Keratinocyte (primary cell): ENCODE measurements at regions not wholly inside any gene's neighbourhood (a gene's known extent, or its start where the extent isn't known, plus 50 kb on each side); places are given as distances from the start of the nearest gene placed in this dataset.

Experiments used
- DNase-seq: peaks from one replicate; pipeline ENCODE4 v3.0.0-alpha.2; 2011; ENCODE audit warnings: low read depth, missing footprints, low spot score
- FAIRE-seq: peaks from 2 replicates; lab custom pipeline; 2011; peaks lifted over from hg19 to GRCh38; lab: Jason Lieb, UNC
- H2AFZ ChIP-seq: 2 replicates; pipeline ENCODE4 v1.6.0; 2012; ENCODE audit warnings: low read length, control low read depth, inconsistent platforms; ENCODE audit not compliant: control insufficient read depth
- H3K27ac ChIP-seq: 2 replicates; pipeline ENCODE4 v1.5.1; 2011; ENCODE audit warnings: low read length; ENCODE audit not compliant: control insufficient read depth, insufficient read depth
- H3K27me3 ChIP-seq: 3 replicates; pipeline ENCODE4 v1.6.0; 2011; ENCODE audit warnings: low read length; ENCODE audit not compliant: control insufficient read depth, insufficient read depth; ENCODE audit errors: extremely low read depth
- H3K36me3 ChIP-seq, 2 experiments: 2 replicates in 1 of 2; 3 replicates in 1 of 2; pipeline ENCODE4 v1.5.1; 2011; ENCODE audit warnings: low read length in 2 of 2, mild to moderate bottlenecking in 1 of 2; ENCODE audit not compliant: control insufficient read depth in 2 of 2, insufficient read depth in 2 of 2; ENCODE audit errors: extremely low read depth in 1 of 2
- H3K4me1 ChIP-seq: 3 replicates; pipeline ENCODE4 v1.5.1; 2011; ENCODE audit warnings: low read length; ENCODE audit not compliant: control insufficient read depth, insufficient read depth; ENCODE audit errors: extremely low read depth
- H3K4me2 ChIP-seq: 3 replicates; pipeline ENCODE4 v1.6.0; 2011; ENCODE audit warnings: low read depth, low read length; ENCODE audit not compliant: control insufficient read depth, insufficient read depth; ENCODE audit errors: extremely low read depth
- H3K4me3 ChIP-seq, 3 experiments: fragments of 200-600 bp in 1 of 3; sonication (generic) in 1 of 3; 2 replicates in 2 of 3; 3 replicates in 1 of 3; pipeline ENCODE4 v1.5.1; 2011 to 2016; ENCODE audit warnings: low read length in 3 of 3, mild to moderate bottlenecking in 3 of 3, control low read depth in 2 of 3, inconsistent platforms in 1 of 3, low read depth in 1 of 3, mixed read lengths in 1 of 3, mixed run types in 1 of 3, moderate library complexity in 1 of 3; ENCODE audit not compliant: control insufficient read depth in 2 of 3, insufficient read depth in 2 of 3; ENCODE audit errors: extremely low read depth in 1 of 3
- H3K79me2 ChIP-seq: 2 replicates; pipeline ENCODE4 v1.6.0; 2012; ENCODE audit warnings: low read length; ENCODE audit not compliant: control insufficient read depth, insufficient read depth
- H3K9ac ChIP-seq: 3 replicates; pipeline ENCODE4 v1.6.0; 2011; ENCODE audit warnings: low read length; ENCODE audit not compliant: control insufficient read depth, insufficient read depth; ENCODE audit errors: extremely low read depth
- H3K9me1 ChIP-seq: 3 replicates; pipeline ENCODE4 v1.6.0; 2011; ENCODE audit warnings: low read length; ENCODE audit not compliant: control insufficient read depth, insufficient read depth; ENCODE audit errors: extremely low read depth
- H3K9me3 ChIP-seq: 2 replicates; pipeline ENCODE4 v1.5.1; 2012; ENCODE audit warnings: low read depth, low read length; ENCODE audit not compliant: control insufficient read depth
- H4K20me1 ChIP-seq: 3 replicates; pipeline ENCODE4 v1.6.0; 2011; ENCODE audit warnings: low read length; ENCODE audit not compliant: control insufficient read depth, insufficient read depth; ENCODE audit errors: extremely low read depth
- CTCF ChIP-seq, 3 experiments: IDR thresholded peaks in 1 of 3; conservative IDR thresholded peaks in 1 of 3; optimal IDR thresholded peaks in 1 of 3; 2 replicates in 2 of 3; 3 replicates in 1 of 3; pipeline versions ENCODE3 to v1.5.1; 2011; ENCODE audit warnings: low read length in 3 of 3, mild to moderate bottlenecking in 3 of 3, moderate library complexity in 2 of 3, control low read depth in 1 of 3, inconsistent platforms in 1 of 3; ENCODE audit not compliant: insufficient read depth in 2 of 3; ENCODE audit errors: extremely low read depth in 1 of 3
- EZH2 ChIP-seq: IDR thresholded peaks from one replicate; pipeline ENCODE4 v1.6.1; 2012; ENCODE audit warnings: inconsistent platforms, mild to moderate bottlenecking, low read length, moderate library complexity
- dilution Hi-C: fragments of 300-500 bp; cut with MboI; formaldehyde crosslinking; loops from one replicate; pipeline ENCODE4 v1.7.0; 2020; ENCODE audit warnings: low sequenced_read_pairs; ENCODE audit not compliant: extremely low pct_ligation_motif_present

- Histone ChIP-seq H3K4me2 (no peak overlapping the region), H3K4me3 (no peak overlapping the region), H4K20me1 (no peaks in the 10 kb centered on the region), H3K9me3 (no peaks in the 10 kb centered on the region), H3K9ac (no peak overlapping the region), H3K4me1 (no peaks in the 10 kb centered on the region), H2AFZ (no peak overlapping the region), H3K9me1 (no peaks in the 10 kb centered on the region), H3K27me3 (no peaks in the 10 kb centered on the region), H3K27ac (no peak overlapping the region), H3K79me2 (no peaks in the 10 kb centered on the region), H3K36me3 (no peaks in the 10 kb centered on the region)
- DNase-seq (no peak), FAIRE-seq (no peak)
- TF ChIP-seq EZH2 = no peak
- no peak for TF ChIP-seq CTCF (optimal IDR thresholded peaks at IDR 0.05 in 1 of 3, IDR thresholded peaks at IDR 0.05 in 1 of 3, conservative IDR thresholded peaks at IDR 0.05 in 1 of 3; ENCODE audit: extremely low read depth in 1 of 3, insufficient read depth in 2 of 3, low read length in 3 of 3)
- dilution Hi-C loops = no loop called here
These were observed 313.3 kb downstream of the LMO4 start for GRCh38 chr1:87641996-87642395.

DNA sequence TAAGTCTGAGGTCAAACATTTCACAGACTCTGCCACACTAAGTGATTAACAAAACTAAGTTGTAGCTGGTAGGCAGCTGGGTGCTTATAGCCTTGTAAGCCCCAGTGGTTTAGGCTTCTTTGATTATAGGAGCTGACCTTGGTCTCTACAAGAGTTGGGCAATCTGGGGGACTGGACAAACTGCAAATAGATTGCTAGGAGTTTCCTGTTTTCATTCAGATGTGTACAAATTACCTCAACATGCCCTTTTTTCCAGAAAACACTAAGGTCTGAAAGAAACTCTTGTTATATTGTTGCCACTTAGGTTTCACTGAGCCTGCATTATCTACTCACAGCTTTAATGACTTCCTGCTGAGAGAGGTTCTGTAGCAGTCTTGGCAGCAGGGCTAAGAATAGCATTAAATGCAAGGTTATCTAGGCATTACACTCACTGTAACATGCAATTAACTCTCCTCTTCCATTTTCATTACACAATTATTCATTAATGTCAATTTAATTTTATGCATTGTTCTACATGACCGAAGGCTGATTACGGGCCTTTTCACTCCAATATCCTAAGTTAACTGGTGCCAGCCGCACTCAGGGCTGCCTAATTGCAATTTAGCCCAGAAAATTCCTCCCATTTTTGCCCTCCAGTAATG lies 314.0 kb downstream of the LMO4 start:
- Histone ChIP-seq H3K4me1 (no peaks in the 10 kb centered on the region), H3K27me3 (no peaks in the 10 kb centered on the region), H3K9me1 (no peaks in the 10 kb centered on the region), H3K27ac (no peak overlapping the region), H4K20me1 (no peaks in the 10 kb centered on the region), H3K4me2 (no peak overlapping the region), H3K79me2 (no peaks in the 10 kb centered on the region), H3K9ac (no peak overlapping the region), H3K36me3 (no peaks in the 10 kb centered on the region), H3K9me3 (no peaks in the 10 kb centered on the region), H3K4me3 (no peak overlapping the region), H2AFZ (no peak overlapping the region)
- TF ChIP-seq CTCF (optimal IDR thresholded peaks at IDR 0.05 in 1 of 3, IDR thresholded peaks at IDR 0.05 in 1 of 3, conservative IDR thresholded peaks at IDR 0.05 in 1 of 3; ENCODE audit: extremely low read depth in 1 of 3, insufficient read depth in 2 of 3, low read length in 3 of 3) (no peak), EZH2 (no peak)
- dilution Hi-C loops = no loop called here
- DNase-seq (no peak), FAIRE-seq (no peak)
